HCT116 (cell line): ENCODE measurements at regions not wholly inside any gene's neighbourhood (a gene's known extent, or its start where the extent isn't known, plus 50 kb on each side); places are given as distances from the start of the nearest gene placed in this dataset.

Experiments
- ATAC-seq: fragments of 200-7000 bp; cut with Tn5 transposase; 2 replicates; pipeline ENCODE4 v1.9.1; 2020; ENCODE audit warnings: mild to moderate bottlenecking, moderate library complexity
- BruUV-seq: library from RNA; stranded (reverse); fragments of 400-500 nt; replicated peaks from 2 replicates; lab custom pipeline; 2021; lab: Mats Ljungman, UMichigan
- CTCF ChIA-PET: fragments of 300-600 bp; sonication (Branson Sonifier 250); formaldehyde crosslinking; loops from one replicate; lab custom pipeline; 2021; ENCODE audit warnings: antibody characterized with exemption; lab: Charles Lee
- POLR2A ChIA-PET: fragments of 300-600, 350-600 bp; sonication (Branson Sonifier 250); formaldehyde crosslinking; loops from one replicate; lab custom pipeline; 2021; ENCODE audit warnings: antibody characterized with exemption; lab: Charles Lee
- RAD21 ChIA-PET, 2 experiments: fragments of 300-600 bp; sonication (Branson Sonifier 250); formaldehyde crosslinking; loops; one replicate each; lab custom pipeline; 2023; ENCODE audit warnings: low total read pairs in 2 of 2; ENCODE audit not compliant: uncharacterized antibody in 2 of 2, unreplicated experiment in 2 of 2, low non-redundant PET in 1 of 2; lab: Charles Lee
- DNase-seq: peaks from one replicate; pipeline ENCODE4 v3.0.0-alpha.2; 2010; ENCODE audit warnings: low read depth, low spot score
- H2AFZ ChIP-seq: fragments of 200-600 bp; shearing (Covaris generic), sonication (generic); 2 replicates; pipeline ENCODE4 v1.6.1; 2017; ENCODE audit warnings: low read depth, mixed run types, mixed read lengths, antibody characterized with exemption, low read length; ENCODE audit not compliant: poor library complexity, severe bottlenecking
- H3K27ac ChIP-seq: 2 replicates; pipeline ENCODE4 v1.5.1; 2012; ENCODE audit warnings: low read depth, low read length
- H3K27me3 ChIP-seq: fragments of 200-600 bp; sonication (generic); 2 replicates; pipeline ENCODE4 v1.6.1; 2016; ENCODE audit warnings: mixed run types, low read length, mixed read lengths; ENCODE audit not compliant: insufficient read depth
- H3K36me3 ChIP-seq, 2 experiments: fragments of 200-500 bp in 1 of 2; fragments of 200-600 bp in 1 of 2; sonication (Bioruptor generic) in 1 of 2; sonication (generic) in 1 of 2; 2 replicates each; pipeline versions ENCODE4 v1.5.1 to v1.6.1; 2014 to 2016; ENCODE audit warnings: low read length in 2 of 2, inconsistent platforms in 1 of 2, mixed read lengths in 1 of 2, mixed run types in 1 of 2; ENCODE audit not compliant: insufficient read depth in 2 of 2, control insufficient read depth in 1 of 2
- H3K4me1 ChIP-seq, 2 experiments: fragments of 200-600 bp in 1 of 2; sonication (generic) in 1 of 2; 2 replicates each; pipeline versions ENCODE4 v1.5.1 to v1.6.1; 2012 to 2017; ENCODE audit warnings: low read length in 2 of 2, inconsistent platforms in 1 of 2, mild to moderate bottlenecking in 1 of 2, mixed read lengths in 1 of 2, mixed run types in 1 of 2, moderate library complexity in 1 of 2; ENCODE audit not compliant: insufficient read depth in 2 of 2, control insufficient read depth in 1 of 2
- H3K4me2 ChIP-seq: fragments of 200-600 bp; sonication (generic); 2 replicates; pipeline ENCODE4 v1.6.1; 2017; ENCODE audit warnings: mixed run types, low read length, mixed read lengths
- H3K4me3 ChIP-seq, 2 experiments: fragments of 200-600 bp in 1 of 2; sonication (generic) in 1 of 2; replicated peaks in 1 of 2; 2 replicates each; pipeline ENCODE4 v1.5.1; 2011 to 2016; ENCODE audit warnings: low read length in 2 of 2, control low read depth in 1 of 2, low read depth in 1 of 2, mild to moderate bottlenecking in 1 of 2, mixed read lengths in 1 of 2, mixed run types in 1 of 2
- H3K79me2 ChIP-seq: fragments of 200-600 bp; sonication (generic); 2 replicates; pipeline ENCODE4 v1.6.1; 2017; ENCODE audit warnings: mild to moderate bottlenecking, mixed run types, low read length, moderate library complexity, mixed read lengths; ENCODE audit not compliant: insufficient read depth
- H3K9ac ChIP-seq: fragments of 200-600 bp; sonication (generic); 2 replicates; pipeline ENCODE4 v1.6.1; 2016; ENCODE audit warnings: low read length, mixed read lengths
- H3K9me2 ChIP-seq: fragments of 200-600 bp; sonication (generic), shearing (Covaris generic); 2 replicates; pipeline ENCODE4 v1.6.1; 2017; ENCODE audit warnings: mixed run types, mild to moderate bottlenecking, moderate library complexity; ENCODE audit not compliant: insufficient read depth
- H3K9me3 ChIP-seq, 2 experiments: fragments of 200-500 bp in 1 of 2; fragments of 200-600 bp in 1 of 2; sonication (Bioruptor generic) in 1 of 2; sonication (generic) in 1 of 2; 2 replicates each; pipeline ENCODE4 v1.6.1; 2014 to 2017; ENCODE audit warnings: low read length in 2 of 2, mixed read lengths in 2 of 2, inconsistent platforms in 1 of 2, low read depth in 1 of 2, mild to moderate bottlenecking in 1 of 2, mixed run types in 1 of 2, moderate library complexity in 1 of 2; ENCODE audit not compliant: control insufficient read depth in 1 of 2, insufficient read depth in 1 of 2
- H4K20me1 ChIP-seq: fragments of 200-600 bp; sonication (generic), shearing (Covaris generic); 2 replicates; pipeline ENCODE4 v1.6.1; 2017; ENCODE audit warnings: mixed run types, mild to moderate bottlenecking, moderate library complexity; ENCODE audit not compliant: insufficient read depth
- ATF3 ChIP-seq: IDR thresholded peaks from 2 replicates; pipeline ENCODE4 v1.6.1; 2012
- CBX3 ChIP-seq: IDR thresholded peaks from 2 replicates; pipeline ENCODE4 v1.6.1; 2012; ENCODE audit warnings: low read depth
- CEBPB ChIP-seq: IDR thresholded peaks from 2 replicates; pipeline ENCODE4 v1.6.1; 2012; ENCODE audit warnings: low read depth
- CTCF ChIP-seq, 3 experiments: fragments of 200-600 bp in 1 of 3; sonication (generic) in 1 of 3; IDR thresholded peaks in 2 of 3; conservative IDR thresholded peaks in 1 of 3; 2 replicates each; pipeline ENCODE4 v1.5.1; 2012 to 2017; ENCODE audit warnings: low read depth in 2 of 3, low read length in 2 of 3, antibody characterized with exemption in 1 of 3, borderline replicate concordance in 1 of 3, control low read depth in 1 of 3, mild to moderate bottlenecking in 1 of 3, mixed read lengths in 1 of 3, mixed run types in 1 of 3, moderate library complexity in 1 of 3; ENCODE audit not compliant: insufficient read depth in 1 of 3
- EZH2 ChIP-seq: fragments of 200-600 bp; sonication (generic); IDR thresholded peaks from 2 replicates; pipeline ENCODE4 v1.6.1; 2017; ENCODE audit warnings: antibody characterized with exemption, mixed run types
- POLR2A ChIP-seq: IDR thresholded peaks from 2 replicates; pipeline ENCODE4 v1.7.0; 2011; ENCODE audit warnings: borderline replicate concordance; ENCODE audit not compliant: insufficient read depth, insufficient read length; ENCODE audit errors: extremely low read depth
- YY1 ChIP-seq: IDR thresholded peaks from 2 replicates; pipeline ENCODE4 v1.6.1; 2011; ENCODE audit warnings: low read length, low read depth, moderate library complexity, mild to moderate bottlenecking; ENCODE audit not compliant: insufficient replicate concordance; ENCODE audit errors: extremely low read depth
- intact Hi-C: fragments of 100-400 bp; cut with micrococcal nuclease; formaldehyde crosslinking; loops from 2 replicates; pipeline ENCODE4 v1.10.0; 2022

- ChIA-PET RAD21 (no interaction called here), CTCF (no interaction called here), POLR2A (no interaction called here)
- Histone ChIP-seq H3K36me3 (no peaks in the 10 kb centered on the region), H3K9ac (no peak overlapping the region), H3K9me2 (no peaks in the 10 kb centered on the region), H2AFZ (no peak overlapping the region), H3K4me1 (no peaks in the 10 kb centered on the region), H3K4me3 (no peak overlapping the region), H3K79me2 (no peaks in the 10 kb centered on the region), H3K4me2 (no peak overlapping the region), H3K27me3 (no peaks in the 10 kb centered on the region), H3K27ac (no peak overlapping the region), H3K9me3 (no peaks in the 10 kb centered on the region), H4K20me1 (no peaks in the 10 kb centered on the region)
- TF ChIP-seq EZH2 (no peak), CEBPB (no peak)
- DNase-seq: no peak
- intact Hi-C loops: no loop called here
- no peak for ATAC-seq
- BruUV-seq: no TSS peak
These were observed 432.2 kb downstream of the TUSC7 start for GRCh38 chr3:117141812-117142211.

- BruUV-seq: no TSS peak
- no peaks in the 10 kb centered on the region for H3K9me2 ChIP-seq
- no peak overlapping the region for H2AFZ ChIP-seq
- H4K20me1 ChIP-seq: no peaks in the 10 kb centered on the region
- H3K9me3 ChIP-seq: no peaks in the 10 kb centered on the region
- H3K9ac ChIP-seq: no peak overlapping the region
- no peak for TF ChIP-seq CTCF (IDR thresholded peaks at IDR 0.05 in 2 of 3, conservative IDR thresholded peaks at IDR 0.05 in 1 of 3; ENCODE audit: borderline replicate concordance in 1 of 3, insufficient read depth in 1 of 3, low read depth in 2 of 3, low read length in 2 of 3)
- TF ChIP-seq POLR2A: no peak
- no peak for TF ChIP-seq ATF3
- TF ChIP-seq YY1: no peak
- TF ChIP-seq CBX3: no peak
- TF ChIP-seq, all 23 proteins: peak for 0
- POLR2A ChIA-PET: no interaction called here
- CTCF ChIA-PET: no interaction called here
- H3K36me3 ChIP-seq: no peaks in the 10 kb centered on the region
- no peaks in the 10 kb centered on the region for H3K79me2 ChIP-seq
- DNase-seq (no peak), ATAC-seq (no peak)
- no peak overlapping the region for H3K27ac ChIP-seq
- H3K4me3 ChIP-seq: no peak overlapping the region
- no peak overlapping the region for H3K4me2 ChIP-seq
- RAD21 ChIA-PET: no interaction called here
- H3K4me1 ChIP-seq: no peaks in the 10 kb centered on the region
- no peaks in the 10 kb centered on the region for H3K27me3 ChIP-seq
- intact Hi-C loops: no loop called here
These were observed 435.3 kb downstream of the TUSC7 start for GRCh38 chr3:117144853-117145252.
